ENCODE measurements at regions not wholly inside any gene's neighbourhood (a gene's known extent, or its start where the extent isn't known, plus 50 kb on each side); places are given as distances from the start of the nearest gene placed in this dataset.

DNA sequence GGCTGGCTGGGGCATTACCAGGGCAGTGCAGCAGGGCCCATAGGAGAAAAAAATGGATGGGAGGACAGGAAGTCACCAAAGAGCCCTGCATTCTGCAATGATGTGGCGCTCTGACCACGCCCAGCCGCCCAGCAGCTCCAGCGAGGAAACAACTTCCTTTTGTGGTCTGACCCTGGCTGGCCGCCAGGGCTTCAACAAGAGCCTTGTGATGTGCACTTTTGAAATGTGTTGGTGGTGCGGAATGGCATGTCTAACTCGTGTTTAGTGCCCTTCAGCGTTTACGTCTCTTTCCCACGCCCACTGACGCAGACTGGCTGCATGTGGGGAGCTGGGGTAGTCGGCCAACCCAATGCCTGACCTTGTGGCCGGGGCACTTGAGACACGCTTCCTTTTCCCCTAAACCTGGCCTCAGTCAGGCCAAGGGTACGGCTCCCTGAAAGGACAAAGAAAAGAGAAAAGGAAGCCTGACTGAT, 81.9 kb upstream of the CTNNB1 start:
- DNase-seq: no peak

DNA sequence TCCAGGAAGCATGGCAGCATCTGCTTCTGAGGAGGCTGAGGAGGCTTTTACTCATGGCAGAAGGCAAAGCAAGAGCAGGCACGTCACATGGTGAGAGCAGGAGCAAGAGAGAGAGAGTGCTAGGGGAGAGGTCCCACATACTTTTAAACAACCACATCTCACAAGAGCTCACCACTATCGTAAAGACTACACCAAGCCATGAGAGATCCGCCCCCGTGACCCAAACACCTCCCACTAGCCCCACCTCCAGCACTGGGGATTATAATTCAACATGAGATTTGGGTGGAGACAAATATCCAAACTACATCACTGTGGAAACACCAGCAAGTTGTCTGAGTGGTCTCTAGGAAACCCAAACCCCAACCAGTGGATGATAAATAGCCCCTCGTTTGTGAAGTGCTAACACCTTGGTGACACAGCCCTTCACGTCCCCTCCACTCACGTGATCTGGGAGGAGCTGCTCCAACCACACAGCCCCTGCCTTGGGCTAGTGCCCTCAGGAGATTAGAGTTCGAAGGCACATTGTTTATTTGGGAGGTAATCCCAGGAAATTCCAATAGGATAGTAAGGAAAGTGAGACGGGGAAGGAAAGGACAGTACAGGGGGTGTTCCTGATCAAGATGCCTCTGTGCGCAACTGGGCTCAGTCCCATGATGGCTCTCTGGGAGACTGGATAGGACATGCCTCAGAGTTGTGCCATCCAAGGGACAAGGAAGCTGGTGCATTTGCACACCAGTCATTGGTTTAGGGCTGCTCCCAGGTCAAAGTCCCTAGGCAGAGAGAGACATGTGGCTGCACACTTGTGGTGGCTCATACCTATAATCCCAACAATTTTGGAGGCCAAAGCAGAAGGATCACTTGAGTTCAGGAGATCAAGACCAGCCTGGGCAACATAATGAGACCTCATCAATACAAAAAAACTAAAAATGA, 80.6 kb upstream of the CTNNB1 start:
- DNase-seq: no peak

DNA sequence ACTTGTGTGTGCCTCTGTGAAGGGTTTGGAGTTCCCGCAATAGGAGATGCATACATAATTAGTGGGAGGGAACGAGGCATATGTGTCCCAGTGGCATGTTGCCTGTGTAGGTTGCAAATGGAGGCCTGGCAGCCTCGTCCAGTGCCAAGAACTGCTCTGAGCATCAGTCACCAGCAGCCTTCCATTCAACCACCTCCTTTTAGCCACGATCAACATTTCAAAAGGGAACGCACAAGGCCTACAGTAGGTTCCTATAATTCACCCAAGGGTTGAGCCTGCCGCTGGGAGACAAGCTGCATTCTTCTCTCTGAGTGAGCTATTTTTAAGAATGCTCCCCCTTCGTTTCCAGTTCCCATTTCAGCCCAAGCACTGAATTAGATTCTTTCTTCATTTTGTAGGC, 78.8 kb upstream of the CTNNB1 start:
- no peak for DNase-seq

DNA sequence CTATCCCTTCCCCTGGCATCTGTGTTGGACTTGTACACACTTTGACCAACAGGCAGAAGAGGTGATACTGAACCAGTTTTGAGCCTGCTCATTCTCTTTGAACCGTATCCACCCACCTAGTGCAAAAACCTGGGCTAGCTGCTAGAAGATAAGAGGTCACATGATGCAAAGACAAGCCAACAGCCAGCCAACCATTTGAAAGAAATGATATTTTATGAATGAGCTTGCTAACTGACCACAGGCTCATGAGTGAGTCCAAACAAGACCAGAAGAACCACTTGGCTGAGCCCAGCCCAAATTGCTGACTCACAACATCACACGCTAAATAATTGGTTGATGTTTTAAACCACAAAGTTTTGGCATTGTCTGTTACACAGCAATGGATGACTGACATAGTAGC, 74.0 kb upstream of the CTNNB1 start:
- DNase-seq: no peak

DNA sequence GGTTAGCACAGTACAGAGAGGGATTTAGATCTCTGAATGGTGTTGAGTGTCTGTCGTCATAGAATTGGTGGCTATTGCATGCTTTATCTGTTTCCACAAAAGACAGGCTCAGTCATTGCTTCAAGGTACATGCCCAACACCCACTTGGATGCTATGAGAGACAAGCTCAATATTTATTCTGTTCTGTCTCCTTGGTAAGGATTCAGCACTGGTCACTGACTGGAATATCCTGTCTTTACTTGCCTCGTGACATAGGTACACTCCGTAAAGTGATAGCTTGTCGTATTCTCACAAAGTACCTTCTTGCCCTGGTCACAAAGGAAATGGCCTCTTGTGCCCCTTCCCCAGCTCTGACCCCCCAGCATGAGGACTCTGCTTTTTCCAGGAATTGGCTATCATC, 72.8 kb upstream of the CTNNB1 start:
- DNase-seq: no peak

DNA sequence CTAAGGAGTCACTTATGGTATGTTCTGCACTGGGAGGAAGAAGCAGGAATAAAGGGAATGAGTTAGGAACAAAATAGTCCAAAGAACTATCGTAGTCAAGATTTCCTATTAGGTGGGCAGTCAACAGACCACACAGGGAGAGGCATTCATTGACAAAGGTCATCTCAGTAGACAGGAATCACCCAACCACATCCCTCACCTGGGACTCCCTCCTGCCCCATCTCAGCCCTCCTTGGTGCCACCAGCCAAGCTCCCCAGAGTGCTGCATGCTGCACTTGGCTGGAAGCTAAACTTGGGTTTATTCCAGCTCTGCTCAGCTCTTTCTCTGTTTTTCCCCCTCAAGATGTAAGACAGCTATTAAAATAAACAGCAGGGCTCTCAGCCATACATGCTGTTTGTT, 72.3 kb upstream of the CTNNB1 start:
- no peak for DNase-seq

DNA sequence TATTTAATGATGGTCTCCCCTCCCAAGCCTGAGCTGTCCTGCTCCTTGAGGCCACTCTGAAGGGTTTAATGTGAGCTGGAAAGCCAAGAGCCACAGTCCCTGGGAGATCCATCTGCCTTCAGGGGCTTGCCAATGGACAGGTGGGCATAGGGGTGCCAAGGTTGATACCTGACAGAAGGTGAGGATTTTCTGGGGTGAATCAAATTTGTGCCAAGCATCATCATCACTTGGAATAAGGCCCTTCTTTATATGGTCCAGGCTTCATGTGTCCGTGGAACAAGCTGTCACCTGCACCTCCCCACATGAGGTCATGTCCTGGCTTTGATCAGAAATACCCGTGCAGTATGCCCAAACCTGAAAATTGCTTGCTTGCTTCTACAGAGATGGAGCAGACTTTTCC, 71.9 kb upstream of the CTNNB1 start:
- no peak for DNase-seq

DNA sequence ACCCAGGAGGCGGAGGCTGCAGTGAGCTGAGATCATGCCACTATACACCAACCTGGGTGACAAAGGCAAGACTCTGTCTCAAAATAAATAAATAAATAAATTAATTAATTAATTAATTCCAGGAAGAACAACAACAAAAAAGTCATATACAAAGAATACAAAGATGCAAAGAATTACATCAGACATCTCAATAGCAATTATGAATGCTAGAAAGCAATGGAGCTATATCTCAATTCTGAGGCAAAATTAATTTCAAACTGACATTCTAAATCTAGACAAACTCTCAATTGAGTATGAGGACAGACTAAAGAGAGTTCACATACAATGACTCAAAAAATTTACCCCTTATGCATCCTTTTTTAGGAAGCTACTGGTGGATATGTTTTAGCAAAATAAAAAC, 69.6 kb upstream of the CTNNB1 start:
- no peak for DNase-seq

DNA sequence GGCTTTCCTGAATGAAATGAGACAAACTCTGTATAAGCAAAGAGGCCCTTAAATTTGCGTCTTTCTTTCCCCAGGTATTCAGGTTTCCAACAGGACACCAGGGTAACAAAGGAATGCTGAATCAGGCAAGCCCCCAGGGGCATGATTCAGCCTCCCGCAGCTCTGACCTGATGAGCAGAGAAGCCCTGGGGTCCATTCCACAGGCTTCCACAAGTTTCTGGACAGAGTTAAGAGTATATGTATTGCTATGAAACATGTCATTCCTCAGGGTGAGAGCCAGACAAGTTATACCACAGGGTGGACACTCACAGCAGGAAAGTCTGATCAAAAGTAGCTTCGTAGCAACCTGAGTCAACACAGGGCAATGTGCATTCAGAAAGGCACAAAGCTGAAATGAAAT, 68.1 kb upstream of the CTNNB1 start:
- no peak for DNase-seq

DNA sequence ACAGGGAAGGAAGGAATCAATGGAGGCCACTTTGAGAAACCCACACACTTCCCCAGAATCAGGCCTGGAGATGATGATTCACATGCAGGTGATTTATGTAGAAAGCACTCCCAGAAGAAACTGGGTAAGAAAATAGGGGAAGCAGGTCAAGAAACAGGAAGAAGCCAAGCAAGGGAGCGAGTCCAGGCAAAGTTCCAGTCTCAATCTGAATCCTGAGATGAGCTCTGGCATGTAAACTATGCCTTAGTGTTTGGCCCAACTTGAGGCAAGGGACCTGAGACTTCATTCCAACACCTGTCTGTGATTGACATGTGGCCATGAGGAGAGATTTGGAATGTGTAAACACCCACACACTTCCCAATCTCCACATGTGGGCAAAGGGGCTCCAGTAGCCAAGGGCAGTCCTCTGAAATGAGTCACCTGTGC, 61.6 kb upstream of the CTNNB1 start:
- no peak for DNase-seq

DNA sequence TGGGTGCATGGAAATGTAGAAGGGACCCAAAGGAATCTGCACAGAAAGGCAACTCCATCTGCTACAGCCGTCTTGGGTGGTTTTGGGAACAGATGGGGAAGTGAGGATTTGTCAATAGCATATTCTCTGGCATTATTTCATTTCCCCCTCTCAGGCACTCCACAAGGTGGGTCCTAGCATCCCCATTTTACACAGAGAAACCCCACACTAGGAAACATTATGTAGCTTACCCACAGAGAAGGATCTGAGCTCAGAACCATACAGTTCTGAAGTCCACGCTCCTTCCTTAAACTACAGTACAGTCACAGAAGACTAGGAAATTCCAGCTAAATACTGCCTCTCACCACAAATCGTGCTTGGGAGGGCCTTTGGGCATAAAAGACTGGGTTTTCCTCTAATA, 61.2 kb upstream of the CTNNB1 start:
- DNase-seq: peak; percentile 12

DNA sequence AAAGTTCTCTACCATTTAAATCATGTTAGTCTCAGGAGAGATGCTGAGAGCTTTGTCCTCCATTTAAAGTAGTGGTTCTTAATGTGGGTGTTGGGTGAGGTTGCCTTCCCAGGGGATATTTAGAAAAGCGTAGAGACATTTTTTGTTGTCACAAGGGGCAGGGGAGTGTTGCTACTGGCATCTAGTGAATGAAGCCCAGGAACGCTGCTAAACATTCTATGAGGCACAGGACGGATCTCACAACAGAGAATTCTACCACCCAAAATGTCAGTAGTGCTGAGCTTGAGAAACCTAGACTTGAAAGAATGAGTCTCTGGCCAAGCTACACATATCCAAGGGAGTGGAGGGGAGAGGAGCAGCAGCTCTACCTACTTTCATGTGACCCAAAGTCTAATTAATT, 60.7 kb upstream of the CTNNB1 start:
- no peak for DNase-seq

DNA sequence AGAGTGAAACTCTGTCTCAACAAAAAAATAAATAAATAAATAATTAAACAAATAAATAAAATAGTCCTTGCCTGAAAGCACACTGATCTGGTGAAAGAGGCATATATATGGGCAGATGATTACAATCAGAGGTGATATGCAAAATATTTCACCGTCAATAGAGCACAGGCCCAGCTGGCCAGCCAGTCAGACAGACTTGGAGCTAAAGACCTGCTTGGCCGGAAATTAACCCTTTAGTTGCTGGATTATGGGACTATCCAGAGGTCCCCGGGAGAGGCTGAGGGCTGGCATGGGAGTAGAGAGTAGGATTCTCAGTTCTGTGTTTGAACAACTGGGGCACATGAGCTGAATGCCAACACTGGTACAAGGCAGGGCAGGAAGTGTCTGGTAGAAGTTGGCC, 59.1 kb upstream of the CTNNB1 start:
- no peak for DNase-seq

DNA sequence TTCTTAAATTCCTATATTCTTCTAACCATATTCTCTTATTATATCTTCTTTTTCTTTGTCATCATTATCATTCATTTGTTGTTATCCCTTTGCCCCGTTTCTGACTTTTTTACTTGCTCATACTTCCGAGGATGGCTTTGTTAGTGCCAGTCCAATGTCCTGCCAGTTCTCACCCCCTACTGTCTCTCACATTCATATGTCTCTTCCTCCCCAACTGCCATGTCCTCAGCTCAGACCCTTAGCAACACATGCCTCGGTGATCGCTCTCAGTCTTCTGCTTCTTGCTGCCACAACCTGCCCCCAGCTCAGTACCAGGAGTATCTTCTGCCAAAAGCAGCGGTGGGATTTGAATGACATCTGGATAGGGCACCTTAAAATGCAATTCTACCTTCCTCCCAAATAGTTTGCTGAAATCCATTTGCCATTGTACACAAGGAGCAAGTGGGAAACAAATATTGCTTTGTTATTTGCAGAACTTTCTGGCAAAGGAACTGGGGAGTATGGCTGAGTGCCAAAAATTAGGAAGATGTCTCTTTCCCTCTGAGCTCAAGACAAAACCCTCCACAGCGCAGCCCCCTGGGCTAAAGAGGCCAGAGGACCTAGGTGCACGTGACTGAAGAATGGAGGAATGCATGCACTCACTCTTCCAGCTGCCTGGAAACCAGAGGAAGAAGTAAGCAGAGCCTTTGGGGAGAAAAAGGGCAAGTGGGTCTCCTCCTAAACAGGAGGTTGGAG, 57.7 kb upstream of the CTNNB1 start:
- DNase-seq: no peak

DNA sequence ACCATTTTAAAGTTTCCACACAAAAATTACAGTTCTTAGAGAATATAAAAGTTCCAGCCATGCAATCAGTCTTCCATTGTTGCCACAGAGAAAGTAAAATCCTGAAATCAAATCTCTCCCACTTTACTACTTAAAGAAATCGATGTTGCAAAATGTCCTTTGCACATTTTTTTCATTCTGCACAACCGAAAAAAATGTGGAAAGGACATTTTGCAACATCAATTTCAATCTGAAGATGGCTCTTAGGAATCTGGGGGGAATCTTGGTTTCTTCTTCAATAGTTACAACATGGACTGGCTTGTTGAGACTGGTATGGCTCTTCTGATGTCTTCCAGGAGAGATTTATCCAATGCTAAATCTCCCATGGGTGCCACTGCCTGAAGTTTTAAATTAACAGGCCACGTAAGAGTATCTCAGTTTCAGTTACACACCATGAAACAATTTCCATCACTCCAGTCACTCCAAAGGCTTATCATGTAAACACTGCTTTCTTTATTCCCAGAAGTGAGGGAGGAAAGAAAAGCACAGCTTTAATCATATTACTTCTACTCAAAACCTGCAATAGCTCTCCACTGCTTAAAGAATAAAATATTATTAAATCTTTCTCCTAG, 55.8 kb upstream of the CTNNB1 start:
- DNase-seq: no peak

DNA sequence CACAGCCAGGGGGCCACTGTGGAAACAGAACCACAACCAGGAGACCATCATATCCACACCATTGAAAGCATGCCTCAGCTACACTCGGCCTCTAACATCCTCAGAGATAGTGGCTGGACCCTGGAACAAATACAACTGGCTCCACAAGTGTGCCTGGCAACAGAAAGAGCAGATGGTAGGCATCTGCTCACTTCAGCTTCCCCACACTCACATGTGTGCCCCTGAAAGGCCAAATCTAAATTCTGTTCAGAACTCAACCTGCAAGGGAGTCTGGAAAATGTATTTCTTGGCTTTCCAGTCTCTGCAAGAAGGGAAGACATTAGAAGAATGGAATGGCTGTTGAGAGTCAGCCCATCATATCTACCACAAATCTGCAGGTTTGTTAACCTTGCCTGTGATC, 54.7 kb upstream of the CTNNB1 start:
- DNase-seq: peak; percentile 16

DNA sequence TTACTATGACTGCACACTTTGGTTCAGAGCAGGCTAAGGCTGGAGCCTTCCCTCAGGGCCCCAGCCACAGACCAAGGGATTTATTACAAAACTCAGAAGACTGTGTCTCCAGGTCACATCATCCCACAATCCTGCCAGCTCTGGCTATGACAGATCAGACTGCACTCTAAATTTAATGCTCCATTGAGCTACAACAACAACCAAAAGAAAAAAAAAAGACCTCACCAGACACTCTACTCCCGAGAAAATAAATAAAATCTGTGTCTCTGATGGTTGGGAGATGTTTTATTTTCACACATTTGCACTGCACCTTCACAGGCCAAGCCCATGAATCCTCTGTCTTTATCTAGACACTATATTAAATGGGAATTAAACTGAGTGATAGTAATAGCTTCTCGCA, 50.8 kb upstream of the CTNNB1 start:
- DNase-seq: peak; percentile 76

DNA sequence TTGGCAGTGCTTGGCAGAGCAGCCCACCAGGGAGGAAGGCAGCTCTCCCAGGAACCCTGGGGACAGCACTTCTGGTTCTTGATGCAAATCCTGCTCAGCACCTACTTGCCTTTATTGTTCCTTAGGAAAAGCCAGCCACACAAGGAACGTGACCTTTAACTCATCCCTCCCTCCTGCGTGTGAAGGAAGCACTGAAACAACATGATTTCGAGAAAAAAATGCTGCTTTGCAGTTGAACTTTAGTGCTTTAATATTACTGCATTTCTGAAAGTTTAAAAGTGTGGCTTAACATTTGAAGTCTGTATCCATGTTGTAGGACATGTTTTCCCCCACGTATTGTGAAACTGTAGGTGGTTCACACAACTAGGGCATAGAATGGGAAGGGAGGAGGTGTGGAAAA, 50.4 kb upstream of the CTNNB1 start:
- no peak for DNase-seq
